ENCODE measurements at regions not wholly inside any gene's neighbourhood (a gene's known extent, or its start where the extent isn't known, plus 50 kb on each side); places are given as distances from the start of the nearest gene placed in this dataset.
A peak's percentile ranks its signal among the peaks of the same experiment; 100 is the strongest.

GRCh38 chr4:95998311-95998710 is 158.4 kb downstream of the PDHA2 start:
- no peaks in the 10 kb centered on the region for H3K36me3 ChIP-seq (ENCODE audit: insufficient read depth, low read length)
- no peak for TF ChIP-seq CTCF (IDR thresholded peaks at IDR 0.05; ENCODE audit: extremely low read depth, low read depth, low read length)
- H3K4me2 ChIP-seq (ENCODE audit: insufficient read depth, low read length): no peak overlapping the region
- no peaks in the 10 kb centered on the region for H3K27me3 ChIP-seq (ENCODE audit: insufficient read depth, low read length)
- no peak overlapping the region for H3K27ac ChIP-seq (ENCODE audit: low read depth, low read length)
- H3K79me2 ChIP-seq (ENCODE audit: insufficient read depth, low read length): no peaks in the 10 kb centered on the region
- DNase-seq (ENCODE audit: insufficient read length, low spot score, missing footprints): no peak
- H3K9me3 ChIP-seq (ENCODE audit: low read depth, low read length): no peaks in the 10 kb centered on the region
- no peaks in the 10 kb centered on the region for H4K20me1 ChIP-seq (ENCODE audit: insufficient read depth, low read length)
- H3K4me1 ChIP-seq (ENCODE audit: insufficient read depth, low read length): no peaks in the 10 kb centered on the region
- H3K4me3 ChIP-seq (ENCODE audit: insufficient read depth, low read length): no peak overlapping the region
- H2AFZ ChIP-seq (ENCODE audit: low read length): no peak overlapping the region

DNA sequence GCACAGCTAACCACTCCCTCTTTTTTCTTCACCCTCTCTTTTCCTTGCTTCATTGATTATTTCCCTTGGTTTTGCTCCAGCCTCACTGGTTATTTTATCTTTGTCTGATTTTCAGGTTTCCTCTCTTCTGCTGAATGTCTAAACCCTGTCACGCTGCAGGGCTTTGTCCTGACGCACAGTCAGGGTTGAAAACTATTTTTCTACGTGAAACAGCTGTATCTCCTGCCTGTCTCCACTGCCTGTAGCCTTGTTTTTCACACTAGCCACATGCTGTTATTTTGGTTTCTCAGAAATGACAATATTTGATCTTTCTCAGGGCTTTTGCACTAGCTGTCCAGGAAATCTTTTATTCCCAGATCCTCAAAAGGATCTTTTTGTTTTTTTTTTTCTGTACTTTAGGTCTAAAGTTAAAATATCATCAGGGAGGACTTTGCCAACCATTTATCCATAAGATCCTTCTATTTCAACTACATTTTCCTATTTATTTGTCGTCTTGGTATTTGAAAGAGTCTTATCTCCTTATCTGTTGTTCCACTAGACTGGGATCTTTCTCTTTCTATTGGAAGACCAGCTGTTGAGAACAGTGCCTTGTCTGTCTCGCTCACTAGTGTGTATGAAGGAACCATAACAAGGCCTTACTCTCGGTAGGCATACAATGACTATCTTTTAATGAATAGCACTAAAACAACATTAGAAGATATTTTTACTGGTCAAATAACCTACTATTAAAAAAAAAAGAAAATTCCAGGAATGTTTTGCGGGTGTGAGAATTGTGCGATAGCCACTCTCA is 164.3 kb downstream of the PDHA2 start:
- Histone ChIP-seq H3K4me1 (ENCODE audit: insufficient read depth, low read length) (no peaks in the 10 kb centered on the region), H3K4me3 (ENCODE audit: insufficient read depth, low read length) (no peak overlapping the region), H4K20me1 (ENCODE audit: insufficient read depth, low read length) (no peaks in the 10 kb centered on the region), H3K27ac (ENCODE audit: low read depth, low read length) (no peak overlapping the region), H3K79me2 (ENCODE audit: insufficient read depth, low read length) (no peaks in the 10 kb centered on the region), H3K4me2 (ENCODE audit: insufficient read depth, low read length) (no peak overlapping the region), H2AFZ (ENCODE audit: low read length) (peak overlapping the region; percentile 29), H3K27me3 (ENCODE audit: insufficient read depth, low read length) (no peaks in the 10 kb centered on the region), H3K36me3 (ENCODE audit: insufficient read depth, low read length) (no peaks in the 10 kb centered on the region), H3K9me3 (ENCODE audit: low read depth, low read length) (no peaks in the 10 kb centered on the region)
- TF ChIP-seq CTCF (IDR thresholded peaks at IDR 0.05; ENCODE audit: extremely low read depth, low read depth, low read length): no peak
- no peak for DNase-seq (ENCODE audit: insufficient read length, low spot score, missing footprints)

DNA sequence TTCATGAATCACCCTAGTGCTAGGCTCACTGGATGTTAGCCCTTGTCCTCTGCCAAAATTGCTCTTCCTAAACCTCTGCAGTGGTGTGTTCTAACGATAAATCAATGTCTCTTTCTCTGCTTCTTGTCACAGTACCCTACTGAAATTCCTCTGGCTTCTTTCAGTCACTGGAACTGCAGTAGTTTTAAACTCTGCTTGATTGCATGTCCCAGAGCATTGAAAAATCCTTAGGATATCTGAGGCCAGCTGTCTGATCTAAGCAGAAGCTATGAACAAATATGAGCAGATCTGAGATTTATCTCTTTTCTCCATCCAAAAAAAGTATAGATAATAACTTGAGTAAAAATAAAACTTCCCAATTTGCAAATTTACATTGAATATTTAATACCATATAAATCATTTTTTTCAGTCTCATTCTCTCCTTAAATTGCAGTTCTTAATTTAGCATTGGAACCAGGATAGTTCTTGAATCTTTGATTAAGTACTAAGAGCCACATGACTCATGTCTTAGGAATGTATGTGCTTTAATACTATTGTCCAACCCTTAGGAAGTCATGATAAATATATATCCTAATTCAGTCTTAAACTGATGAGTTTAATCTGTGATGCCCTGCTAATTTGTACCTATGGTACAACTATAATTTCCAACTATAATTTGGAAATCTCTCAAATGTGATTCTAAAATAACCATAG is 169.7 kb downstream of the PDHA2 start:
- H4K20me1 ChIP-seq (ENCODE audit: insufficient read depth, low read length): no peaks in the 10 kb centered on the region
- H2AFZ ChIP-seq (ENCODE audit: low read length): no peak overlapping the region
- H3K4me2 ChIP-seq (ENCODE audit: insufficient read depth, low read length): no peak overlapping the region
- no peak overlapping the region for H3K27ac ChIP-seq (ENCODE audit: low read depth, low read length)
- H3K79me2 ChIP-seq (ENCODE audit: insufficient read depth, low read length): no peaks in the 10 kb centered on the region
- no peak for DNase-seq (ENCODE audit: insufficient read length, low spot score, missing footprints)
- TF ChIP-seq CTCF (IDR thresholded peaks at IDR 0.05; ENCODE audit: extremely low read depth, low read depth, low read length): no peak
- H3K4me1 ChIP-seq (ENCODE audit: insufficient read depth, low read length): no peaks in the 10 kb centered on the region
- no peaks in the 10 kb centered on the region for H3K36me3 ChIP-seq (ENCODE audit: insufficient read depth, low read length)
- no peak overlapping the region for H3K4me3 ChIP-seq (ENCODE audit: insufficient read depth, low read length)
- no peaks in the 10 kb centered on the region for H3K9me3 ChIP-seq (ENCODE audit: low read depth, low read length)
- H3K27me3 ChIP-seq (ENCODE audit: insufficient read depth, low read length): no peaks in the 10 kb centered on the region

GRCh38 chr4:96012687-96013086 is 172.8 kb downstream of the PDHA2 start:
- H3K27ac ChIP-seq (ENCODE audit: low read depth, low read length): no peak overlapping the region
- no peak for DNase-seq (ENCODE audit: insufficient read length, low spot score, missing footprints)
- H3K36me3 ChIP-seq (ENCODE audit: insufficient read depth, low read length): no peaks in the 10 kb centered on the region
- H3K9me3 ChIP-seq (ENCODE audit: low read depth, low read length): no peaks in the 10 kb centered on the region
- H4K20me1 ChIP-seq (ENCODE audit: insufficient read depth, low read length): no peaks in the 10 kb centered on the region
- TF ChIP-seq CTCF (IDR thresholded peaks at IDR 0.05; ENCODE audit: extremely low read depth, low read depth, low read length): no peak
- H3K4me3 ChIP-seq (ENCODE audit: insufficient read depth, low read length): no peak overlapping the region
- H2AFZ ChIP-seq (ENCODE audit: low read length): no peak overlapping the region
- H3K27me3 ChIP-seq (ENCODE audit: insufficient read depth, low read length): no peaks in the 10 kb centered on the region
- no peaks in the 10 kb centered on the region for H3K79me2 ChIP-seq (ENCODE audit: insufficient read depth, low read length)
- H3K4me2 ChIP-seq (ENCODE audit: insufficient read depth, low read length): no peak overlapping the region
- no peaks in the 10 kb centered on the region for H3K4me1 ChIP-seq (ENCODE audit: insufficient read depth, low read length)
